ENCODE measurements at regions not wholly inside any gene's neighbourhood (a gene's known extent, or its start where the extent isn't known, plus 50 kb on each side); places are given as distances from the start of the nearest gene placed in this dataset.

- no peak for DNase-seq
These were observed 208.7 kb downstream of the GADD45G start for GRCh38 chr9:89813482-89813881.

GRCh38 chr9:89814340-89815040 is 209.7 kb downstream of the GADD45G start:
- DNase-seq: peak; percentile 82

GRCh38 chr9:89815061-89815902 is 210.5 kb downstream of the GADD45G start:
- no peak for DNase-seq

GRCh38 chr9:89815903-89816573 is 211.2 kb downstream of the GADD45G start:
- peak; percentile 89 for DNase-seq

- DNase-seq: no peak
These were observed 212.5 kb downstream of the GADD45G start for GRCh38 chr9:89817151-89817950.

- DNase-seq: no peak
These were observed 215.5 kb downstream of the GADD45G start for GRCh38 chr9:89820337-89820736.

GRCh38 chr9:89821081-89821480 is 216.3 kb downstream of the GADD45G start:
- DNase-seq: no peak

DNA sequence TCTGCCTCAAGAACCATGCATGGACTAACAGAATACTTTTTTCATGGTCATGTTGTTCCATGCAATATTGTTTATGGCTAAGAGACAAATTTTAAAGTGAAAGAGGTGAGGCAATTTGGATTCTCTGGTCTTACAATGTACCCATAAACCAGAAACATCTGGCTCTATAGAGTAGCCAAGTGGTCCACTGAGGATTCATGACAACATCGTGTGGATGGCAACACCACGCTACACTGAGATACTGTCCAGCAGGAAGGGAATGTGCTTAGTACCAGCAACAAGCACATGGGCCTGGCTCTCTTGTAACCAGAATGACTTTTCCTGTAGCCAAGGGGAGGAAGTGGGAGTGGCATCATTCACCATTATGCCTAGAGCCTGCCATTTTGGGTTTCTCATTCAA is 218.2 kb downstream of the GADD45G start:
- no peak for DNase-seq

DNA sequence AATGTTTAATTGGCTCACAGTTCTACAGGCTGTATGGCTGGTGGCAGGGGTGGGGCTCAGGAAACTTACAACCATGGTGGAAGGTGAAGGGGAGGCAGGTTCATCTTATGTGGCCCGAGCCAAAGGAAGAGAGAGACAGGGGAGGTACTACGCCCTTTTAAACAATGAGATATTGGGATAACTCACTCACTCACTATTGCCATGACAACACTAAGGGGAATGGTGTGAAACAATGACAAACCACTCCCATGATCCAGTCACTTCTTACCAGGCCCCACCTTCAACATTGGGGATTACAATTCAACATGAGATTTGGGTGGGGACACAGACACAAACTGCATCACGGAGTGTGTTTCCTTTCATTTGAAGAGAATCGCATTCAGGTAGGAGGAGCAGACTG is 220.9 kb downstream of the GADD45G start:
- DNase-seq: no peak

DNA sequence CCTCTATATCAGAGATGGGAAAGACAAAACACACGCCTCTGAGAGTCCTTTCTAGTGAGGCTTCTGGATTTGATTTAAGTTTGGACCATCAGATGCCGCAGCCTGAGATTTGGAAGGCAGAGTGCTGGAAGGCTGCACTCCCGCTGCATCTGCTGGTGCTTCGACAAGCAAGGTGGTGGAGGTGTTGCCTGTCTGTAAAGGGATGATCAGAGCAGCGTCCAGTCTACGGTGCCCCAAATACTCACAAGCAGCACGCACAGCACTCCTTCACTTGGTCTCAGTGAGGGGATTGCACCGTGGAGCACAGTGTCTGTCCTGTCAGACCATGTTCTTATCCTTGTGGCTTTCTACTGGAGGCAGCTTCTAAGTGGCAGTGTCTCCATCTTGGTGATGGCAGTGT is 221.4 kb downstream of the GADD45G start:
- no peak for DNase-seq

DNA sequence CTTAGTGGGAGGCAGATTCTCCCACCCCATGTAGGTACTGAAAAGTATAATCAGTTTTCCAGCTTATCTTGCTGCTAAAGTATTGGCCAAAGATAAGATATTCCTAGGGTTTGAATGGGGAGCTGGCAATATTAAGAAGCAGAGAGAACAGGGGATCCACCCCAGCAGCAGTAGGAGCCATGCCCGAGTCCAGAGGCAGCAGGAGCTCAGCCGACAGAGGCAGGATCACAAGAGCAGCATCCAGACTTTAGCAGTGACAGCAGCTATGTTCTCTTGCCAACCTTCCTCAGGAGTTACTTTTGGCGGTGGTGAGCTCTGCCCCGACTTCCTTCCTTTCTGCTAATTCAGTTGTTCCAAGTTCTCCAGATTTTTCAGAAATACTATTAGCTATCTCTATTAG is 224.5 kb downstream of the GADD45G start:
- DNase-seq: no peak

DNA sequence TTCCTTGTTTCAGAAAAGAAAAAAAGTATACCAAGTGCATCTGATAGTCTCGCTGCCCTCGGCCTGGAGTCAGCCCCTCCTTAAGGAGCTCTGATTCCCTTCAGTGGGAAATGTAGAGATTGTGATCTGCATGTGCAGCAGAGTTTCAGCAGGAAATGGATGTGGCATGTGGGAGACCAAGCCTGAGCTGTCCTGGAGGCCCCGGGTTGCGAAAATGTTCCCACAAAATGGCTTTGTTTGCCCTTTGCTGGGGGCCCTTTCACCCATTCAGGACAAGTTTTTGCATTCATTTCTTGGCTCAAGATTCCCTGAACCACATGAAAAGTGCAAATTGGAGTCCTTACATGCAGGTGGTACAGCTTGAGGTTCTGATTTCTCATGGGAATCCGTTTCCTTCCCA is 230.9 kb downstream of the GADD45G start:
- no peak for DNase-seq

GRCh38 chr9:89837162-89837933 is 232.5 kb downstream of the GADD45G start:
- DNase-seq: no peak

DNA sequence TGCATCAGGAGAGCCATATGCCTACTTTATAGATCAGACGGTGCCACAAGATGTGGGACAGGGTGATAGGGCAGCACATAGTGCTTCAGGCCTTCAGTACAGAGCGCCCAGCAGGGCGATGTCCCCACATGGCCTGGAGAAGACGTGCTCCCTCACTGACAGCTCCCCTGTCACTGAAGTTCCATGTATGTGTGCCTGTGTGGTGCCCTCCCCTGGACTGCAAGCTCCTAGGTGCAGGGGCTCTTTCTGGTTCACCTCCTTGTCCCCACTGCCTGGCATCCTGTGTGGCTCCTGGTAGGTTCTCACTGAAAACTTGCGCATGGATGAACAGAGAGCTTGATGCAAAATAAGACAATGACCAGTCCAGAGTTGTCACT is 233.1 kb downstream of the GADD45G start:
- no peak for DNase-seq

DNA sequence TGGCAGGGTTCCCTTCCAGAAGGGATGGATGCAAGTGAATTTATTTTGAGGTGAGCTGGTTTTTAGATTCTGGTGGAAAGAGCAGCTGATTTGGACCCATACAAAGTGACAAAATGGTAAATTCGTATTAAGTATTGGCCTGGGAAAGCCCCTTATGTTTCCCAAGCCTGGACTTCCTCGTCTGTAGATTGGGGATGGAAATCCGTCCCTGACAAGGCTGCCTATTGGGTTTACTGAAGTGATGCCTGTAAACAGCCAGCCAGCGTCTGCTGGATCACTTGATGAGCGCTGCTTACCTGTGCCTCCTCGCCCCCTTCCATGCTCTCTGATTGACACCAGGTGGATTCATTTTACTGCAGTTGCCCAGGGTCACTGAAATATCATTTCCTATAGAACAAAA is 233.8 kb downstream of the GADD45G start:
- peak; percentile 79 for DNase-seq

GRCh38 chr9:89839449-89839848 is 234.6 kb downstream of the GADD45G start:
- DNase-seq: peak; percentile 67

DNA sequence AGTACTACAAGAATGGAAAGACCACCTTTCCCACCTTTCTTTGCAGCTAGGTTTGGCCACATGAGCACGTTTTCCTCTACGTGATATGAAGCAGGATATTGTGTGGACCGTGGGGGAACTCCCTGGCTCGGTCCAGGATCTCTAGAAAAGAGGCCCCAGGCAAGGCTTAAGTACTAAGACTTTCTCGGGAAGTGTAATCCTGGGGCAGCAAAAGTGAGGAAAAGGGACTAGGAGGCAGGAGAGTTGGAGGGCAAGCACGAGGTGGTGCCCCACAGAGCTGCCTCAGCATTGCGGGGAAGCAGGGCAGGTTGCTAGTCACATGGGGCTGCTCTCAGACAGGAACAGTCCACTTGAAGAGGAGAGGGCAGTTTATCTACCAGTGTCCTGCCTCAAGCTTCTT is 235.1 kb downstream of the GADD45G start:
- no peak for DNase-seq

- no peak for DNase-seq
These were observed 236.6 kb downstream of the GADD45G start for GRCh38 chr9:89841456-89841855.

GRCh38 chr9:89842267-89842768 is 237.5 kb downstream of the GADD45G start:
- peak; percentile 34 for DNase-seq

DNA sequence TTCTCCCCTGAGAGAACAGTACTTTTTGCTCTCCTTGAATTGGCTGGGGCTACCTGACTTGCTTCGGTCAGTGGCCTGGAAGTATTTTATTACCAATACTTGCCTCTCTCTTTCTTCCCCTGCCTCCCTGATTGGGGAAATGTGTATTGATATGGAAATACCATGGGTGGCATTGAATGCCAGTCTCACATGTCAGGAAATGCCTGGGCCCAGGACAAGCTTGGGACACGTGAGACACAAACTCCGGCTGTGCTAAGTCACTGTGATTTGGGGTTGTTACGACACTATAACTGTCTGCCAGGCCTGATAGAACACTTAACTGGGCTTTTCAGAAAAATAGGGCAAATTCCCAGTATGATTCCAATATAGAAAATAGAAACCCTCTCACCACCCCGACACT is 238.3 kb downstream of the GADD45G start:
- peak; percentile 30 for DNase-seq

DNA sequence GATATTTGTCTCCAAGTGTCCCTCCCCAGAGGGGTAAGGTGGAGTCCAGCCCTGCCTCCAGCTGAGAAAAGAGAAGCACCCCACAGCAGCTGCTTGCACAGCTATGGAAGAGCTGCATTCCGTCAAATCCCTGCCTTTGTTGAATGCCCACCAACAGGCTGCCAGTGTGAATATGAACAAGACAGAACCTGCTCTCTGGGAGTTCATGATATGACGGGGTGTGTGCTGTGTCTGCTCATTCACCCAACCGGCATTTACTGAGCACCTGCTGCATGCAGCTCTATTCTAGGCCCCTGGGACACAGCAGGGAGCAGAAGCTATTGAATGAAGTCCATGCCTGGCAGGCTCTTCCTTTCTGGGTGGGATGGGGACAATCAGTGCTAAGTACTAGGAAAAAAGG is 238.8 kb downstream of the GADD45G start:
- DNase-seq: no peak

DNA sequence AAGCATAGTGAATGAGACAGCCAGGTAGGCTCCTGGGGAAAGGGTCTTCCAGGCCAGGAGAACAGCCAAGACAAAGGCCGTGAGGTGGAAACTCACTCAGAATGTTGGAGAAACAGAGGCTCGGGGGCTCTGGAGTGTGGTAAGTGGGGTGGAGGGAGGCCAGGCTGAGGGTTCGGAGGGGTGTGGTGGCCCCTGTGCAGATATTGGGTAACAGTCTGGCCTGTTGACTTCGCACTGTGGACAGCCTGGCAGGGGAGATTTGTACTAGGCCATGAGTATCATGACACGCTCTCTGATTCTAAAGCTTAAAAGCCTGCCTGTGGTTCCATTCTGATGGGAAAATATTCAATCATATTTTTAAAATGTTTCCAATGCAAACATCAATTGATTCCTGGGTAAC is 239.3 kb downstream of the GADD45G start:
- no peak for DNase-seq
